Ovary (tissue), 3 donors: ENCODE measurements at regions not wholly inside any gene's neighbourhood (a gene's known extent, or its start where the extent isn't known, plus 50 kb on each side); places are given as distances from the start of the nearest gene placed in this dataset.
"Not testable (repeated sequence)": the region's sequence is repeated elsewhere in the genome, so short reads cannot be mapped to it uniquely, and the experiment has no call there.

ENCODE experiments used
- EP300 ChIP-seq: sonication (generic); formaldehyde crosslinking; IDR thresholded peaks from one replicate; pipeline ENCODE4 v1.6.1; 2017; ENCODE audit warnings: antibody characterized with exemption
- POLR2A ChIP-seq: fragments of 450-650 bp; IDR thresholded peaks from one replicate; pipeline ENCODE4 v1.6.1; 2017; ENCODE audit warnings: antibody characterized with exemption, mild to moderate bottlenecking, moderate library complexity
- TF ChIP-seq, protein P1 (sequence below), 3 donors: fragments of 450-650 bp in 2 of 3; fragments of 200-600 bp in 1 of 3; IDR thresholded peaks; one replicate each; pipeline versions ENCODE4 v1.5.1 to v1.8.0; 2016 to 2022; ENCODE audit warnings: antibody characterized with exemption in 3 of 3, mild to moderate bottlenecking in 1 of 3
- donor health status: DM: no; HTN: no; CAD: no.

DNA sequence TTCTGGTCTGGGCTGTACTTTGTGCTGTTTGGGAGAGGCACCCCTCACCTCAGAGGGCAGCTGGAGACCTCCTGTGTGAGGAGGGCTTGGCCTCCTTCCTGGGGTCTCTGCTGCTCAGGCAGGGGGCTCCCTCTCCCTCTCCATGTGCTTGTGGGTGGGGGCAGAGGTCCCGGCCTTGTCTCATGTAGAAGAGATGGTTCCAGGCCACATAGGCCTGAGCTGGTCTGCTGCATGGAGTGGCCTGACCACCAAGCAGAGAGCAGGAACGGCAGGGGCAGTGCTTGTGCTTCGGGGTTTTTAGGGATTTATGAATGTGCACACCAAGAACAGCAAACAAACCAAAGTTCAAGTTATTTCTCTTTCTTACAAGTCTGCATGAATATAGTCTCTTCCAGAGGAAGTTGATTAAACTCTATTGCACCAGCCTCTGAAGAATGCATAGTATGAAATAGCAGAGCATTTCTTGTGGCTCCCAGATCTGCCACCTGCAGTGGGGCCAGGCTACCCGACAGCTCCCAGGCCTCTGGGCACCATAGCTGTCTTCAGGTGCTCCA is 4499.6 kb upstream of the TPTE start:
- TF ChIP-seq, protein P1, sequence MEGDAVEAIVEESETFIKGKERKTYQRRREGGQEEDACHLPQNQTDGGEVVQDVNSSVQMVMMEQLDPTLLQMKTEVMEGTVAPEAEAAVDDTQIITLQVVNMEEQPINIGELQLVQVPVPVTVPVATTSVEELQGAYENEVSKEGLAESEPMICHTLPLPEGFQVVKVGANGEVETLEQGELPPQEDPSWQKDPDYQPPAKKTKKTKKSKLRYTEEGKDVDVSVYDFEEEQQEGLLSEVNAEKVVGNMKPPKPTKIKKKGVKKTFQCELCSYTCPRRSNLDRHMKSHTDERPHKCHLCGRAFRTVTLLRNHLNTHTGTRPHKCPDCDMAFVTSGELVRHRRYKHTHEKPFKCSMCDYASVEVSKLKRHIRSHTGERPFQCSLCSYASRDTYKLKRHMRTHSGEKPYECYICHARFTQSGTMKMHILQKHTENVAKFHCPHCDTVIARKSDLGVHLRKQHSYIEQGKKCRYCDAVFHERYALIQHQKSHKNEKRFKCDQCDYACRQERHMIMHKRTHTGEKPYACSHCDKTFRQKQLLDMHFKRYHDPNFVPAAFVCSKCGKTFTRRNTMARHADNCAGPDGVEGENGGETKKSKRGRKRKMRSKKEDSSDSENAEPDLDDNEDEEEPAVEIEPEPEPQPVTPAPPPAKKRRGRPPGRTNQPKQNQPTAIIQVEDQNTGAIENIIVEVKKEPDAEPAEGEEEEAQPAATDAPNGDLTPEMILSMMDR (IDR thresholded peaks at IDR 0.05) = not testable (repeated sequence)
- not testable (repeated sequence) for TF ChIP-seq EP300, POLR2A
